Breast epithelium (tissue), 3 donors: ENCODE measurements at regions not wholly inside any gene's neighbourhood (a gene's known extent, or its start where the extent isn't known, plus 50 kb on each side); places are given as distances from the start of the nearest gene placed in this dataset.

Source experiments
- CTCF ChIP-seq, 3 donors: fragments of 450-650 bp; IDR thresholded peaks; one replicate each; pipeline ENCODE4 v1.5.1; 2016 to 2017; ENCODE audit warnings: antibody characterized with exemption in 3 of 3, mild to moderate bottlenecking in 3 of 3, moderate library complexity in 3 of 3
- POLR2A ChIP-seq: fragments of 450-650 bp; IDR thresholded peaks from one replicate; pipeline ENCODE4 v1.6.1; 2016; ENCODE audit warnings: antibody characterized with exemption, mild to moderate bottlenecking, moderate library complexity
- POLR2AphosphoS5 ChIP-seq, 3 donors: sonication (generic); formaldehyde crosslinking; IDR thresholded peaks; one replicate each; pipeline ENCODE4 v1.6.1; 2017; ENCODE audit warnings: antibody characterized with exemption in 3 of 3

DNA sequence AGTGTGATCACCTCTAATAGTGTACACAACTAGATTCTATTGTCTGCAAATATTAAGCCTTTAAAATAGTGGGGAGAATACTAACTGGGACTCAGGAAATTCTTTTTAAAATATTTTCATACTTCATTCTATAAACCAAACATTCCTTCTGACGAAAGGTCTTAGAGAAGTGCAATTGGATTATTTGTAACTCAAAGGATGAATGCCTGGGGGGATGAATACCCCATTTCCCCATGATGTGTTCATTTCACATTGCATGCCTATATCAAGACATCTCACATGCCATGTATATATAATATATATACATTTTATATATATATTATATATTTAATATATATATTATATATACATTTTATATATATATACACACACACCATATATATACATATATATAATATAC is 189.9 kb downstream of the VGLL3 start:
- TF ChIP-seq CTCF (IDR thresholded peaks at IDR 0.05) (no peak), POLR2AphosphoS5 (IDR thresholded peaks at IDR 0.05) (no peak), POLR2A (no peak)
